GM12878 (cell line): ENCODE measurements at regions not wholly inside any gene's neighbourhood (a gene's known extent, or its start where the extent isn't known, plus 50 kb on each side); places are given as distances from the start of the nearest gene placed in this dataset.

Experiments used
- ATAC-seq: fragments of 200-7000 bp; cut with Tn5 transposase; 3 replicates; pipeline ENCODE4 v1.9.1; 2020; ENCODE audit warnings: mild to moderate bottlenecking, moderate library complexity
- BruUV-seq: library from RNA; stranded (reverse); fragments of 400-500 nt; replicated peaks from 2 replicates; lab custom pipeline; 2021; lab: Mats Ljungman, UMichigan
- CTCF ChIA-PET: fragments of 300-600 bp; sonication (Branson Sonifier 250); formaldehyde crosslinking; extraction: SDS; loops from one replicate; lab custom pipeline; 2021; ENCODE audit warnings: inconsistent platforms; lab: Yijun Ruan, JAX
- POLR2A ChIA-PET: fragments of 350-600 bp; formaldehyde crosslinking; extraction: SDS; loops from one replicate; lab custom pipeline; 2021; ENCODE audit warnings: inconsistent platforms; lab: Charles Lee
- RAD21 ChIA-PET: fragments of 300-600 bp; sonication (Branson Sonifier 250); formaldehyde crosslinking; loops from one replicate; lab custom pipeline; 2023; ENCODE audit warnings: antibody characterized with exemption; ENCODE audit not compliant: unreplicated experiment; lab: Charles Lee
- SMC1A ChIA-PET: fragments of 300-600 bp; sonication (Branson Sonifier 250); formaldehyde crosslinking; loops from one replicate; lab custom pipeline; 2023; ENCODE audit not compliant: unreplicated experiment, uncharacterized antibody; lab: Charles Lee
- DNase-seq: peaks from one replicate; pipeline ENCODE4 v3.0.0-alpha.2; 2011; ENCODE audit warnings: low read depth, low spot score
- FAIRE-seq: peaks from 3 replicates; lab custom pipeline; 2011; peaks lifted over from hg19 to GRCh38; lab: Jason Lieb, UNC
- H2AFZ ChIP-seq: 2 replicates; pipeline ENCODE4 v1.6.0; 2011; ENCODE audit warnings: low read depth, low read length, control low read depth; ENCODE audit not compliant: control insufficient read depth
- H3K27ac ChIP-seq: 2 replicates; pipeline ENCODE4 v1.5.1; 2011; ENCODE audit warnings: control low read depth; ENCODE audit not compliant: control insufficient read depth, insufficient read depth
- H3K27me3 ChIP-seq, 2 experiments: replicated peaks in 1 of 2; 2 replicates each; pipeline versions ENCODE4 v1.6.0 to v1.6.1; 2011; ENCODE audit warnings: low read length in 1 of 2; ENCODE audit not compliant: control insufficient read depth in 2 of 2, insufficient read depth in 2 of 2
- H3K36me3 ChIP-seq, 2 experiments: 2 replicates each; pipeline ENCODE4 v1.5.1; 2011; ENCODE audit warnings: low read length in 1 of 2; ENCODE audit not compliant: control insufficient read depth in 2 of 2, insufficient read depth in 2 of 2
- H3K4me1 ChIP-seq: 2 replicates; pipeline ENCODE4 v1.6.1; 2011; ENCODE audit warnings: mild to moderate bottlenecking, low read length, moderate library complexity, mixed read lengths; ENCODE audit not compliant: control insufficient read depth, insufficient read depth
- H3K4me2 ChIP-seq: 2 replicates; pipeline ENCODE4 v1.6.0; 2011; ENCODE audit warnings: control low read depth; ENCODE audit not compliant: control insufficient read depth, insufficient read depth
- H3K4me3 ChIP-seq: fragments of 200-600 bp; sonication (generic); 2 replicates; pipeline ENCODE4 v1.5.1; 2016
- H3K79me2 ChIP-seq: 2 replicates; pipeline ENCODE4 v1.6.0; 2011; ENCODE audit warnings: low read length; ENCODE audit not compliant: control insufficient read depth, insufficient read depth
- H3K9ac ChIP-seq: 2 replicates; pipeline ENCODE4 v1.8.0; 2011; ENCODE audit warnings: low read length, control low read depth, mixed read lengths; ENCODE audit not compliant: control insufficient read depth, insufficient read depth
- H3K9me3 ChIP-seq: replicated peaks from 3 replicates; pipeline ENCODE4 v1.5.1; 2011; ENCODE audit warnings: mild to moderate bottlenecking, low read length; ENCODE audit not compliant: control insufficient read depth, insufficient read depth
- H4K20me1 ChIP-seq: 2 replicates; pipeline ENCODE4 v1.6.0; 2011; ENCODE audit not compliant: control insufficient read depth, insufficient read depth
- ATF2 ChIP-seq: IDR thresholded peaks from 2 replicates; pipeline ENCODE4 v1.6.1; 2012; ENCODE audit warnings: low read length, inconsistent platforms
- CBX3 ChIP-seq: fragments of 200-600 bp; sonication (generic); IDR thresholded peaks from 2 replicates; pipeline ENCODE4 v1.6.1; 2016; ENCODE audit warnings: low read depth, borderline replicate concordance
- CEBPZ ChIP-seq: fragments of 150-350 bp; IDR thresholded peaks from 2 replicates; pipeline ENCODE4 v1.6.1; 2016; ENCODE audit warnings: low read depth, low read length
- CREM ChIP-seq: IDR thresholded peaks from 2 replicates; pipeline ENCODE4 v1.6.1; 2014; ENCODE audit warnings: antibody characterized with exemption, low read depth
- FOS ChIP-seq: IDR thresholded peaks from 3 replicates; pipeline ENCODE4 v1.6.1; 2011; ENCODE audit warnings: borderline replicate concordance; ENCODE audit not compliant: insufficient read length; ENCODE audit errors: extremely low read depth
- HDAC6 ChIP-seq: fragments of 200-600 bp; sonication (generic); IDR thresholded peaks from one replicate; pipeline ENCODE4 v1.8.0; 2017; ENCODE audit warnings: antibody characterized with exemption; ENCODE audit not compliant: unreplicated experiment
- LARP7 ChIP-seq: fragments of 450-650 bp; IDR thresholded peaks from 2 replicates; pipeline ENCODE4 v1.6.1; 2017; ENCODE audit warnings: mild to moderate bottlenecking
- MEF2A ChIP-seq: IDR thresholded peaks from 2 replicates; pipeline ENCODE4 v1.6.1; 2011; ENCODE audit warnings: low read depth, mild to moderate bottlenecking, low read length, moderate library complexity; ENCODE audit not compliant: insufficient read depth
- NFYA ChIP-seq: IDR thresholded peaks from 2 replicates; pipeline ENCODE4 v1.6.1; 2011; ENCODE audit warnings: low read depth, mild to moderate bottlenecking, low read length, improper control_type of control experiment, borderline replicate concordance
- RAD21 ChIP-seq: IDR thresholded peaks from 2 replicates; pipeline ENCODE4 v1.6.1; 2011; ENCODE audit warnings: mild to moderate bottlenecking, low read depth, low read length, moderate library complexity; ENCODE audit not compliant: insufficient read depth
- SIN3A ChIP-seq: IDR thresholded peaks from 2 replicates; pipeline ENCODE4 v1.6.1; 2012; ENCODE audit warnings: low read depth, low read length, improper control_type of control experiment
- SMAD1 ChIP-seq: fragments of 450-650 bp; IDR thresholded peaks from 2 replicates; pipeline ENCODE4 v1.6.1; 2018; ENCODE audit warnings: mild to moderate bottlenecking, low read depth; ENCODE audit not compliant: partially characterized antibody
- STAT3 ChIP-seq: IDR thresholded peaks from 2 replicates; pipeline ENCODE4 v1.6.1; 2011; ENCODE audit warnings: low read depth, low read length, improper control_type of control experiment
- ZNF274 ChIP-seq: IDR thresholded peaks from one replicate; pipeline ENCODE4 v1.8.0; 2011; ENCODE audit not compliant: insufficient read length, insufficient read depth
- ZZZ3 ChIP-seq: IDR thresholded peaks from 2 replicates; pipeline ENCODE4 v1.6.1; 2011; ENCODE audit warnings: low read depth; ENCODE audit not compliant: control insufficient read depth, insufficient read length
- WGBS: methylation state at CpG from one replicate; pipeline ENCODE4 v1.1.6; 2016; ENCODE audit warnings: low lambda C conversion rate; ENCODE audit not compliant: insufficient replicate concordance, insufficient coverage; ENCODE audit errors: missing lambda C conversion rate; 5-methylcytosine and 5-hydroxymethylcytosine counted together
- in situ Hi-C: fragments of 300-500 bp; cut with MboI; formaldehyde crosslinking; loops from 9 replicates; pipeline ENCODE4 v1.14.3; 2018; ENCODE audit warnings: mixed read lengths
- intact Hi-C: fragments of 100-400 bp; cut with micrococcal nuclease; formaldehyde crosslinking; loops from one replicate; pipeline ENCODE4 v1.14.2; 2022; ENCODE audit not compliant: unreplicated experiment

GRCh38 chr21:24825348-24825747, 781.9 kb downstream of the MRPL39 start (continued):
- TF ChIP-seq CEBPZ (no peak), LARP7 (no peak), STAT3 (no peak)

- Histone ChIP-seq H3K27me3 (no peaks in the 10 kb centered on the region), H3K4me3 (no peak overlapping the region), H3K4me2 (no peak overlapping the region), H3K9ac (no peak overlapping the region), H3K36me3 (no peaks in the 10 kb centered on the region), H4K20me1 (no peaks in the 10 kb centered on the region), H3K27ac (no peak overlapping the region), H3K9me3 (no peaks in the 10 kb centered on the region), H2AFZ (no peak overlapping the region), H3K4me1 (no peaks in the 10 kb centered on the region), H3K79me2 (no peaks in the 10 kb centered on the region)
- ChIA-PET RAD21 (no interaction called here), POLR2A (no interaction called here), SMC1A (no interaction called here), CTCF (no interaction called here)
- 64% methylated on average over 4 of the region's 4 CpGs for WGBS
- BruUV-seq: no TSS peak
- in situ Hi-C loops (no loop called here), intact Hi-C loops (no loop called here)
- no peak for FAIRE-seq
- DNase-seq: no peak
- no peak for TF ChIP-seq CREM
- TF ChIP-seq CBX3: no peak
- no peak for TF ChIP-seq SMAD1
- TF ChIP-seq FOS: no peak
- no peak for TF ChIP-seq RAD21
- no peak for TF ChIP-seq HDAC6
- TF ChIP-seq ZNF274: no peak
- no peak for TF ChIP-seq ATF2
- TF ChIP-seq SIN3A: no peak
- no peak for TF ChIP-seq NFYA
- no peak for TF ChIP-seq MEF2A
- no peak for TF ChIP-seq ZZZ3
- no peak for ATAC-seq
Observed at GRCh38 chr21:24824209-24824608, 783.1 kb downstream of the MRPL39 start.
